NCI-H748 (cell line): ENCODE measurements at regions not wholly inside any gene's neighbourhood (a gene's known extent, or its start where the extent isn't known, plus 50 kb on each side); places are given as distances from the start of the nearest gene placed in this dataset.

ENCODE experiments used
- DNase-seq: peaks from one replicate; lab custom pipeline; 2025; ENCODE audit not compliant: unreplicated experiment; lab: John Stamatoyannopoulos, UW

GRCh38 chr2:153420394-153420793, 58.2 kb downstream of the RPRM start:
- no peak for DNase-seq

GRCh38 chr2:153417077-153417476, 61.5 kb downstream of the RPRM start:
- no peak for DNase-seq

GRCh38 chr2:153416071-153416470, 62.5 kb downstream of the RPRM start:
- DNase-seq = peak; percentile 63

- DNase-seq = no peak
These were observed 69.7 kb downstream of the RPRM start for GRCh38 chr2:153408710-153409385.

- no peak for DNase-seq
These were observed 73.4 kb downstream of the RPRM start for GRCh38 chr2:153405196-153405595.

GRCh38 chr2:153404792-153405191, 73.8 kb downstream of the RPRM start:
- DNase-seq = peak; percentile 61

GRCh38 chr2:153403940-153404339, 74.6 kb downstream of the RPRM start:
- peak; percentile 77 for DNase-seq

GRCh38 chr2:153403352-153403751, 75.2 kb downstream of the RPRM start:
- DNase-seq = peak; percentile 88

- no peak for DNase-seq
These were observed 83.9 kb downstream of the RPRM start for GRCh38 chr2:153394686-153395085.

- DNase-seq = no peak
These were observed 84.3 kb downstream of the RPRM start for GRCh38 chr2:153394247-153394646.

- DNase-seq = no peak
These were observed 85.0 kb downstream of the RPRM start for GRCh38 chr2:153393518-153393917.

- no peak for DNase-seq
These were observed 87.4 kb downstream of the RPRM start for GRCh38 chr2:153391131-153391530.

GRCh38 chr2:153388246-153388645, 90.3 kb downstream of the RPRM start:
- DNase-seq = no peak

GRCh38 chr2:153387203-153387602, 91.4 kb downstream of the RPRM start:
- DNase-seq = no peak

- no peak for DNase-seq
These were observed 92.1 kb downstream of the RPRM start for GRCh38 chr2:153386481-153386897.

- no peak for DNase-seq
These were observed 104.9 kb downstream of the RPRM start for GRCh38 chr2:153373510-153374279.

- no peak for DNase-seq
These were observed 118.3 kb downstream of the RPRM start for GRCh38 chr2:153360239-153360638.

- no peak for DNase-seq
These were observed 124.2 kb downstream of the RPRM start for GRCh38 chr2:153354377-153354776.

- no peak for DNase-seq
These were observed 129.0 kb downstream of the RPRM start for GRCh38 chr2:153349603-153350002.

GRCh38 chr2:153347818-153348495, 130.6 kb downstream of the RPRM start:
- DNase-seq = no peak

- no peak for DNase-seq
These were observed 157.7 kb downstream of the RPRM start for GRCh38 chr2:153320879-153321278.

GRCh38 chr2:153311432-153311831, 167.1 kb downstream of the RPRM start:
- no peak for DNase-seq
